C4-2B (cell line): ENCODE measurements at regions not wholly inside any gene's neighbourhood (a gene's known extent, or its start where the extent isn't known, plus 50 kb on each side); places are given as distances from the start of the nearest gene placed in this dataset.

Source experiments
- CTCF ChIP-seq: fragments of 450-650 bp; conservative IDR thresholded peaks from 2 replicates; pipeline ENCODE4 v1.5.1; 2017; ENCODE audit warnings: mild to moderate bottlenecking
- ZFX ChIP-seq: fragments of 450-650 bp; IDR thresholded peaks from 2 replicates; pipeline ENCODE4 v1.6.1; 2017

GRCh38 chr4:86414686-86415085, 54.8 kb upstream of the MAPK10 start:
- TF ChIP-seq ZFX = no peak
- TF ChIP-seq CTCF = no peak
